CD4-positive, alpha-beta T cell treated with Interleukin-12 subunit alpha and Interleukin-12 subunit beta, for 1 hour (primary cell): ENCODE measurements at regions not wholly inside any gene's neighbourhood (a gene's known extent, or its start where the extent isn't known, plus 50 kb on each side); places are given as distances from the start of the nearest gene placed in this dataset.
"Not testable (repeated sequence)": the region's sequence is repeated elsewhere in the genome, so short reads cannot be mapped to it uniquely, and the experiment has no call there.

Experiments used
- DNase-seq: peaks from one replicate; pipeline ENCODE4 v3.0.0-alpha.2; 2020

DNA sequence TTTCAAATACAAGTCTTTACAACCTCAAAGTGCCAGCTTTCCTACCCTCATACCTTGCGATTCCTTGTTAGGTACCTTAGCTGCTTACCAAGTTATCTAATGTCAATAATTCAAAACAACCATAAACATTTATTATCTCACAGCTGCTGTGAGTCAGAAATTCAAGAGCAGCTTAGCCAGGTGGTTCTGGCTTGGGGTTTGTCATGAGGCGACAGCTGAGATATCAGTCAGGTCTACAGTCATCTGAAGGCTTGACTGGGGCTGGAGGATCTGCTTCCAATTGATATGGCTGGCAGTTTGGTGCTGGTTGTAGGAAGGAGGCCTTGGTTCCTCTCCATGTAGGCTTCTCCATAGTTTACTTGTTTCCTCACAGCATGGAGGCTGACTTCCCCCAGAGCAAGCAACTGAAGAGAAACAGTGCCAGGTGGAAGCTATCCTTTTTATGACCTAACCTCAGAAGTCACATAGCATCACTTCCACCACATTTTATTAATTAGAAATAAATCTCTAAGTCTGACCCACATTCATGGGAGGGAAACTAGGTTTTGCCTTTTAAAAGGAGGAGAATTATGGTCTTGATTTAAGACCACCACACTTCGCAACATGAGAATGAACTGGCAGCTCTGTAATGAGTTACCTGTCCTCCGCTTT is 103.3 kb upstream of the FGGY start:
- no peak for DNase-seq

DNA sequence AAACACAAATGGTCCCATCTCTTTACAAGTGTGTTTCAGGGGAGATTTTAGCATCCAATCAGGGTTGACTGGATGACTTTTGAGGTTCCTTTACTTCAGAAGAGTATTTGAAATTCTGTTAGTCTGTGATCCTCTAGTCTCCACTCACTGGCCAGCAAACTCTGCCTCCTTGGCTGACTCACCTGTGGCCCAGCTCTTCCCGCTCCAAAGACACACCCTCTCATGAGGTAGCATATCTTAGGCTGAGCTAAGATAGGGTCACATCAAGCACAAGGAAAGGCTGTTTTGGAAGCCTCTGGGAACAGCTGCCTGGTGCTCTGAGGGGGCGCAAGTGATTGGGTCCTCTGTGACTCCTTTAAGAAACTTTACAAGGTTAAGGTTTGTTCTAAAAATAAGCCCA is 102.3 kb upstream of the FGGY start:
- DNase-seq = no peak

DNA sequence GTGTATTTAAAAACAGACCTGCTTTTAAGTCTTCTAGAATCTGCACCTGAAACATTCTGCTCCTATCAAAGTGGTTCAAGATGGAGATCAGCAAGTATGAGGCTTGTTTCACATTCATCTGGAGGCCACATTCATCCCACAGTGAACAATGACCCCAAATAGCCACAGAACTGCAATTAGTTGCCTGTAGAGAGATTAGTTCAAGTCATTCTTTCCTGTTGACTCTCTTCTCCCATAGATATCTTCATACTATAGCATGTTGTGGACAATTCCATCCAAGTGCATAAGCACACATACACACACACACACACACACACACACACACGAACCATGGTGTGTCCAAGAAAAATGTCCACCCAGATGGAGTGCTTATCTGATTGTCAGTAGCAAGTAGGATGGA is 101.7 kb upstream of the FGGY start:
- no peak for DNase-seq

DNA sequence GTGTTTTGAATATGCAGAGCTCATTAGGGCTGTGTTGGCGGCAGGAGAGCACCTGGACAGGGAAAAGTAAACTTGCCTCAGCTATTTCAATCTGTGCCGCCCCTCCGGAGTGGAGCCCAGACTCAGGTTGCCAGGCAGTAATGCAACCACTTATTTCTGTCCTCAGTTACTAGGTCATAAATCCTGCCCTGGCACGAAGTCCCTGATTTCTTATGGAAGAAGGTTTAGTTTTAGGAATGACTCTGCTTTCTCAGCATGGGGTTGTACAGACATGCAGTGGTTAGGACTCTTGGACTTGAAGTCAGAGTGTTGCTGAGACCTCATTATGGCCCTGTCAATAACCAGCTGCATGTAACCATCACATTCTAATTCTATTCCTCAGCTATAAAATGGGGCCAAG is 98.3 kb upstream of the FGGY start:
- no peak for DNase-seq

DNA sequence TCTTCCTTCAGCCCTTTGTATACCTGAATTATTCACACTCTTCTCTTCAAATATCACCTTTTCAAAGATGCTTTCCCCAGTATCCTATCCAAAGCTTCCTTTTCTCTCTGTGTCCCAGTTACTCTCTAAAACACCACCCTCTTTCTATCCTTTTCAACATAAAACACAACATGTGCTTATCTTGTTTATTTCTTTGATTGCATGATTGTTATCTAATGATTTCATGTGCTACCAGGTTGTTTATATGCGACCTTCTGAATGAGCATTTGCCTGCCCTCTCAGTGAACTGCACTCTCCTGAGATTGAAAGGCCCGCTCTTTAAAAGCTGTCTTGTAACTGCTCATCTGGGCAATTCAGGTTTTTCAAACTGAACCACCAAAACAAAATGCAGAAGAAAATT is 97.7 kb upstream of the FGGY start:
- DNase-seq = no peak

DNA sequence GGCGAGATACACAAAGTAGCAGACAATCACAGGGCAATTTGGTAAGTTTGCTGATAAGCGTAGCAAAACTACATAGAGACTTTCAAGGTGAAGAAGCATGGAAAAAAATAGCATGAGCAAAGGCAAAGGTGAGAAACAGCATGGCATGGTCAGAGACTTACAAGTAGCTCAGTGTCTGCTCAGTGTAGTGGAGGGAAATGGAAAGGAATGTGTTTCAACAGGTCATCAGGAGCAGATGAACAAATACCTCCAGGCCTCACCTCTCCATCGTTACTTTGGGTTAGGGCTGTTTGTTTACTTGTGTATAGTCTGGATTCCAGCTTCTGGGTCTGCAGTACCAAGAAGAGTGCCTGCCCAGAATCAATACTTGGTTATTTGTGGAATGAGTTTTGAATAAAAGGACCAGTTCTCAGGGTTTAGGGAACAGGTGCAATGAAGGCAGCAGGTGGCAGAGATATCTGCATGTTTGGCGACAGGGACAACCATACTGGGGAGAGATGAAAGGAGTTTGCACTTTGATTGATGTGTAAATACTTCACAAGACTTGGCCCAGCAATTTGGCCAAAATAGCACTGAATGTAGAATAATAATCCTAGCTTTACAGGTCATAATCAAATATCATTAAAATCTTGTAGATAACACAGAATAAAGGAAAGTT is 97.0 kb upstream of the FGGY start:
- DNase-seq = no peak

DNA sequence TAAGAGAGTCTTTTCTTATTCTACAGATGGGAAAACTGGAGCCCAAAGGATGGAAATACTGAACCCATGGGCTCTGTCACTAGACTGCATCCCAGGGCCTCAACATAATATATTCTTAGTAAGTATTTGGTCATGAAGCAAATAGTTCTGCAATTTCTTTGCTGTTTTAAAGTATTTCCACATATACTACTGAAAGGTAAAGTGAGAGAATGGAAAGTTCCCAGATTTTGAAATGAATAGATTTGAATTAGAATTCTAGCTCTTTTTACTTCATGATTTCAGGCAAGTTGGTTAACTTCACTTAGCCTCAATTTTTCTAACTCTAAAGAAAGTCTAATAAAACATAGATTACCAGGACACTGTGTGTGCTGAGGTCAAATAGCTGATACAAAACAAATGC is 95.6 kb upstream of the FGGY start:
- no peak for DNase-seq

DNA sequence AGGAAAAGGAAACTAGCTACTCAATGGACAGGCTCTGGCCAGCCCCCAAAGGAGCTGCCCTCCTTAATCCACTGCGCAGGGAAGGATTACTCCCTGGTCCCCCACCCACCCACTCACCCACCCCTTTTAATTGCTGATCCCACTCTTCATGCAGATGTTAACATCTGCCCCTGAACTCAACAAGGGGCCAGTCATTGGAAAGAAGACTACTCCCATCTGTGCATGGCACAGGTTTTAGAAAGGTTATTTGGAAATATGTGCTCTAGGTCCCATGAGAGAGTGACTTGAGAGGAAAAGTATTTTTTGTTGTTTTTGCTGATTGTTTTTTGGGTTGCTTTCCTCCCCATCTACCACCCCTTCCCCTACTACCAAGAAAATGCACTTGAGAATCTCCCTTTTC is 94.4 kb upstream of the FGGY start:
- no peak for DNase-seq

DNA sequence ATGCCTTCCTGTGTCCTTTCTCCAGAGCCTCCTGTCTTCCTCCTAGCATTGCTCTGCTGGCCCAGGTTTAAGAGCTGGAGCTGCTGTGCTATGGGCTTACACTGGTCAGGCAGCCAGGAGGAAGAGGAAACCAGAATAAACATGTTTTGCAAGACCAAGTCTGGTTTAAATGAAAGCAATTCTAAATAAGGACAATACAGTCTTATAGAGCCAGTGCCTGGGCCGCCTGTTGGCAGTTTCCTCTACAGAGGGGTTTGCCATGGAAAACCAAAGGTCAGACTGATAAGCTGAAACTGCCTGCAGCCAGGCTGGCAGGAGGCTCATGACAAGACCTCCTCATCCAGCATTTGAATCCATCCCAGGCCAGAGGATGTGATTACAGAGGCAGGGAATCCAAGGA is 92.9 kb upstream of the FGGY start:
- no peak for DNase-seq

DNA sequence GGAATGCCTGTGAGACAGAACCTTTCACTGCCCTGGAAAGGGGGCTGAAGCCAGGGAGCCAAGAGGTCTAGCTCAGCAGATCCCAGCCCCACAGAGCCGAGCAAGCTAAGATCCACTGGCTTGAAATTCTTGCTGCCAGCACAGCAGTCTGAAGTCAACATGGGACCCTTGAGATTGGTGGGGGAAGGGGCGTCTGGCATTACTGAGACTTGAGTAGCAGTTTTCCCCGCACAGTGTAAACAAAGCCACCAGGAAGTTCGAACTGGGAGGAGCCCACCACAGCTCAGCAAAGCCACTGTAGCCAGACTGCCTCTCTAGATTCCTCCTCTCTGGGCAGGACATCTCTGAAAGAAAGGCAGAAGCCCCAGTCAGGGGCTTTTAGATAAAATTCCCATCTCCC is 90.3 kb upstream of the FGGY start:
- DNase-seq = not testable (repeated sequence)

DNA sequence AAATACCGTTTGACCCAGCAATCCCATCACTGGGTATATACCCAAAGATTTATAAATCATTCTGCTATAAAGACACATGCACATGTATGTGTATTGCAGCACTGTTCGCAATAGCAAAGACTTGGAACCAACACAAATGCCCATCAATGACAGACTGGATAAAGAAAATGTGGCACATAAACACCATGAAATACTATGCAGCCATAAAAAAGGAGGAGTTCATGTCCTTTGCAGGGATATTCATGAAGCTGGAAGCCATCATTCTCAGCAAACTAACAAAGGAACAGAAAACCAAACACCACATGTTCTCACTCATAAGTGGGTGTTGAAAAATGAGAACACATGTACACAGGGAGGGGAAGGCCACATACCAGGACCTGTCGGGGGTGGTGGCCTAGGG is 86.5 kb upstream of the FGGY start:
- DNase-seq = not testable (repeated sequence)

DNA sequence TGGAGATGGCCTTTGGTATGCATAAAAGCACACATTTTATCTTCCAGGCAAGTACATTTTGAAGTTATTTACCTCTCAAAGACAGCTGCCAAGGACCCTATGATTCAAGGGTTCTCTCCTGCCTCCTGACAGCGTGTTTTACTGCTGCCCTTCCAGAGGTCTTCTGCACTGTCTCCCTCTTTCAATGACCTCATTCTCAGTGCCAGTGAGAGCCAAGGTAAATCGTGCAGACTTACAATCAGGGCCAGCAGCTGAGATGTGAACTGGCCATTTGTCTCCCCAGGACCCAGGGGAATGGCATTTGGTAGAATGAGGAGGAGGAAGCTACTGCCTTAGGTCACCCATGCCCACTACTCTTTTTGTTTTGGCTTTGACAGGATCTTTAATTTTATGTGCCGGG is 84.2 kb upstream of the FGGY start:
- no peak for DNase-seq

DNA sequence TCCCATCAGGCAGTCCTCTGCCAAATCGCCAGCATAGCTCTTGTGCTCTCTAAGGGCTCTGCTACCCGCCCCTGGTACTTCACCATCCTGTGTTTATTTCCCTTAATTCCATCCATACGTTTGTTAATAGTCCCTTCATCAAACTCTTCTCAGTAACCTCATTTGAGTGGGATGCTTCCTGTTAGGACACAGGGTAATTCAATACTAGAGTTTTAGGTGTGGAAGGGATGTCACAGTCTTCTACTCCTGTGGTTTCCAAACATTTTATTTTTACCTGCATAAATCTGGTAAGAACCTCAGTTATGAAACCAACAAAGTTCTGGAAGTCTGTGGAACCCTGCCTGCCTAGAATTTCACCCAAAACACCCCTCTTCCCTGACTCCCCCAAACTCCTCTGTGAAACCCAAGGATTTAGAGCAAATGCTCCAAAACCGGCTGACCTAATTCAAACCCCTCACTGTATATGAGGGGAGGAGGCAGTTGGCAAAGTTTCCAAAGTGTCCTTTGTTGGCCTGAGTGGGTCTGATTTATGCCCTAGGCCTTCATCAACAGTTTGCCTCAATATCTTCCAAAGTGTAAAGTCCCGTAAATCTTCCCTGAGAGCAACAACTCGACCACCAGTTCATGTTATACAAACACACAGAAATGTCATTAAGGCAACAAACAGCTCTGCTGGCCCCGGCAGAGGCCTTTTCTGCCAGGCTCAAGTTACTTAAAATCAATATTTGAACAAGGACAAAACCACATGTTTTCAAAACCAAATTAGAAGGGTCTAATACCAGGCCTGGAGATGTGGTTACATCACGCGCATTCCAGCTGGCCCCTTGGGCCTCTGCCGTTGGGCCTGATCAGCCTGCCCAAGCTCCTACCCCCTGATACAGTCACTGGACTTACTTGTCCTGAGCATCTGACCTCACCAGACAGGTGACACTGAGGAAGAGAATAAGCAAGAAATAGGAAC is 82.4 kb upstream of the FGGY start:
- no peak for DNase-seq

DNA sequence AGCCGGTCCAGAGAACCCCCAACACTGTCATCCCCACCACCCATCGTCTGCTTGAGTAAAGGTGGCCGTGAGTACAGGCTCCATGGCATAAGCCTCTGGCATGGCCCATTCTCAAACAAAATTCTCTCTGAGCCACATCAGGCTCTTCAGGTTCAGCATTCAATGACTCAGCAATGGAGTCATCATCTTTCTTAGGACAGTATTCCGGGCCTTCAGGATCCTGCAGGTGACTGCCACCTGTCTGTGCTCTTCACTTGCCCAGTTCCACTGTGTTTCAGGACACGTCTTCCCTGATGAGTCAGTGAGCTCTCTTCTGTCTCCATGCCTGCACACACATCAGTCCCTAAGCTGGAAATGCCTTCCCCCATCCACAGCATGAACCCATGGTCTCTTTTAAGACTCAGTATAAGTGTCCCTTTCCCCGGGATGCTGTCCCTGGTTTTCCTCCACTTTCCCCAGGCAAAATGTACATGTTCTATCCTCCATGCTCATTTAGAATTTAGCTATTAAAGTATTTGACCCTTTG is 81.1 kb upstream of the FGGY start:
- DNase-seq = no peak

DNA sequence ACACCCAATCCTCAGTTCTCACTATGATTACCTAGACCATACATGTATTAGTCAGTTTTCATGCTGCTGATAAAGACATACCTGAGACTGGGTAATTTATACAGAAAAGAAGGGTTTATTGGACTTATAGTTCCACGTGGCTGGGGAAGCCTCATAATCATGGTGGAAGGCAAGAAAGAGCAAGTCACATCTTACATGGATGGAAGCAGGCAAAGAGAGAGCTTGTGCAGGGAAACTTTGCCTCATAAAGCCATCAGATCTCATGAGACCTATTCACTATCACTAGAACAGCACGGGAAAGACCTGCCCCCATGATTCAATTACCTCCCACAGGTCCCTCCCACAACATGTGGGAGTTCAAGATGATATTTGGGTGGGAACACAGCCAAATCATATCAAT is 79.5 kb upstream of the FGGY start:
- not testable (repeated sequence) for DNase-seq

DNA sequence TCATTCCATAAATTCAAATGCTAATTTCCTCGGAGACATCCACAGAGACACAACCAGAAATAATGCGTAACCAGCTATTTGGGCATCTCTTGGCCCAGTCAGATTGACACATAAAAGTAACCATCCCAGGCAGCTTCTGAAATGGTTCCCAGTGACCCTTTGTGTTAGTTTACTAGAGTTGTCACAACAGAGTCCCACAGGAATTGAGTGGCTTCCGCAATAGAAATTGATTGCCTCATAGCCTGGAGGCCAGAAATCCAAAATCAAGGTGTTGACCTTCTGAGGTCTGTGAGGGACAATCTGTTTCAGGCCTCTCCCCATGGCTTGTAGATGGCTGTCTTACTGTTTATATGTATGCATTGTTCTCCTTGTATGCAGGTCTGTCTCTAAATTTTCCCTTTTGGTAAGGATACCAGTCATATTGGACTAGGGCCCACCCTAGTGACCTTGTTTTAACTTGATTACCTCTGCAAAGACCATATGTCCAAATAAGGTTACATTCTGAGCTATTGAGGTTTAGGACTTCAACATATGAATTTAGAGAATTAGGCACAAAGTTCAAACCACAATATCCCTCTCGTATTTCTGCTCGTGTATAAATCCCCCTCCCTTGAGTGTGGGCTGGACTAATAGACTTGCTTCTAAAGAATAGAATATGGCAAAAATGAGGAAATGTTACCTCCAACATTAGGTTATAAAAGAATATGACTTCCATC is 78.2 kb upstream of the FGGY start:
- no peak for DNase-seq

DNA sequence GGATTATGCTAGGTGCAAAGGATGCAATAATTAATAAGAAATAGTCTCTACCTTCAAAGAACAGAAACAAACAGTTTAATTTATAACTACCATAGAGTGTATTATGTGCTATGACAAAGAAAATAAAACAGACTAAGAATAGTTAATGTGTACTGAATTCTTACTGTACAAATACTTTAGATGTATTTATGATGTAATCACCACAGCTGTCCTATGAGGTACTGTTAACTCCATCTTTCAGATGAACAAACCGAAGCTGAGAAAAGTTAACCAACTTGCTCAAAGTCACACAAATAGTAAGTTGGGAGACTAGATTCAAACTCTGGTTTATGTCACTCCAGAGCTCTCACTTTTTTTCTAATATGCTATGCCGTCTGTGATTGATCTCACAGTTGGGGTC is 77.0 kb upstream of the FGGY start:
- DNase-seq = no peak

DNA sequence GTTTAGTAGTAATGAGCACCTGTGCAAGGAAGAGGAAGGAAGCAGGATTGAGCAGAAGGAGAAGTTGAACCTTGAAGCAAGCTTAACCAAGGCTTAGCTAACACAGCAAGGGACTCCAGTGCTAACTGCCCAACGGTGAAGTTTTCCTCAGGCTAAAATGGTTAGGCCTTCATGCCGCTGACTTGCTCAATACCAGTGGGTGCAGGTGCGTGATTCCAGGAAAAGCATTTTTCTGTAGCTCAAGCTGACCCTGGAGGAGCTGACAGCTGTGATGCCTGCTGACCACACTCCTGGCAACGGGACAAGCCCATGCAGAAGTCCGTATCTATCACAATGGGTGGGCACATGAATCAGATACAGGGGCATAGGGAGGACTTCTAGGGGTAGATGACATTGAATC is 76.5 kb upstream of the FGGY start:
- no peak for DNase-seq

DNA sequence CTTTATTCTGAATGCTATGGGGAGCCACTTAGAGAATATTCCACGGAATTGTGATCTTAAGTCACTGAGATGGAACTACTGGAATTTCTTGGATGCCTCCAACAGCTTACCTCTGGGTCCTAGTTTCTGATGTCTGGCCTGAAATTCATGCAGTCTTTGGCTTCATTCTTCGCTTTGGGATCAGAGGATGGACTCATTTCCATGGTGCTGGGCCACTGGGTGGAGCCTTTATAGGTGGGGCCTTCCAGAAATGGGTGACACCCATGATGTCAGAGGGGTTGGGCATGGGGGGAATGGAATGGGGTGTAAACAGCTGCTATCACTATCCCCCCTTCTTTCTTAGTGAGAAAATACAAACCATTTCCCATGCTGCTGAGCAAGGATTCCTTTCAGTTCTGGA is 73.7 kb upstream of the FGGY start:
- DNase-seq = no peak

DNA sequence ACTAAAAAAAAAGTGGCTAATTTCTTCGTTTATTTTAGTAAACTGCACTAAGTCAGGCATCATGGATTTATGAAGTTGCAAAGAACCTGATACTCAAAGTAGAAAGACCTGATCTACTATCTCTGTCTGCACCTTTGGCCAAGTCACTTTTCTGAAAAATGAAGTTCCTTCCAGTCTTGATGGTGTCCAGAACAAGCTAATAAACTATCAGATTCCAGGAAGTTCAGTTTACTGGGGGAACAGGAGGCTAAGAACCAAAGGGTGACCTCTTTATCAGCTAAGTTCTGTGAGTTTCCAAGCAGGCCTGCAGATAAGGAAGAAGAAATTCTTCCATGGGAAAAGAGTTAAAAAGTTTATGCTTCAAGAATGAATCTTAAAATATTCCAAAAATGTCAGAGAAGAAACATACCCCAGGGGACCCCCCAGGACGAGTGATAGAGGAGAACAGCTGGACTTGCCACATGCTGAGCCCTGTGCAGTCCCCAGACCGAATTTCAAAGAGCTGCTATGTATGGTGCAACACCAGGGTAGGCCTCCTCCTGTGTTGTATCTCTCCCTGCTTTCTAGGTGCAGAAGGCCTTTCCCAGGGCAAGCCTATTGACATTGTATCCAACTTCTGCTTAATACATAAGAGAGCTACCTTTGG is 72.8 kb upstream of the FGGY start:
- no peak for DNase-seq

DNA sequence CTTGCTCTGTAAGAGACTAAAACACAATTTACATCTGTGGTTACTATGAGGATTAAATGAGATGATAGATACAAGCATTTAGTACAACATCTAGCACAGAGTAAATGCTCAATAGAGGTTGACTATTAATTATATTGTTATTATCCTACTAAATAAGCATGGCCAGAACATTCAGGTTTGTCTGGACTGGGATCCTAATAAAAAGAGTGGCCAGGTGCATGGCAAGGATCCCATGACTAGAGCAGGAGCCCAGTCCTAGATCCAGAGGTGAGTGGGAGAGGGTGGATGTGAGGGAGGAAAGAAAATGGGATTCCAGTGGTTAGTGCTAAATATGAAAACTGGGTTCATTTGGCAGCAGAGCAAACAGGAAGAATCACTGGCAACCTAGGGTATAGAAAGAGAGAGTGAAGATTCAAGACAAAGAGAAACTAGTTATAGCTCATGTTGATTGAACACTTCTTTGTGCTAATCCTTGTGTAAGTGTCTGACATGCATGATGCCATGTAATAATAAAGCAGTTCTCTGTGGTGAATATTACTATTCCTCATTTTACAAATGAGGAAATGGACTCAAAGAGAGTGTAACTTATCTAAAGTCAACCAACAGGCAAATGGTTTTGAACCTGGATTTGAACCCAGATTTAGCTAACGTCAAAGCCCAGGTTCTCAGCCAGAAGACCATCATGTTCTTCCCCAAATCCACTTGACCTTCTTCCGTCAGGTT is 71.1 kb upstream of the FGGY start:
- no peak for DNase-seq

DNA sequence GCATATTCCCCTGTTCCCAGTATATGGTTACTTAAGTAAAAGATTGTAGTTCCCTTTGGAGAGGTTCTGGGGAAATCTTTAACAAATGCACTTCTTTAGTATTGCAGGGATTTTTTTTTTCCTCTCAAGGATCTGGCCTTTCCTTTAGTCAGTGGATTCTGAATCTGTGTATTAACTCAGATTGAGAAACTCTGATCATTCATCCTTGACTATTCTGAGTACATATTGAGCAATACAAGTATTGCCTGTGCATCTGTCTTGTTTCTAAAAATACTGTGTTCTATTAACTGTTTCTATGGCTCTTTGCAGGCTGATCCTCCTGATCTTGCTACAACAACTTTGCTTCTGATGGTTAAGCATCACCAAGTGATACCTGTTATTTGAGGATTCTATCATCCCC is 67.8 kb upstream of the FGGY start:
- no peak for DNase-seq
